Immature natural killer cell (primary cell): ENCODE measurements at regions not wholly inside any gene's neighbourhood (a gene's known extent, or its start where the extent isn't known, plus 50 kb on each side); places are given as distances from the start of the nearest gene placed in this dataset.
"Not testable (repeated sequence)": the region's sequence is repeated elsewhere in the genome, so short reads cannot be mapped to it uniquely, and the experiment has no call there.

ENCODE experiments used
- DNase-seq, 3 donors: peaks; one replicate each; pipeline ENCODE4 v3.0.0; 2022; ENCODE audit warnings: mixed read lengths in 1 of 3
- H3K27ac Mint-ChIP-seq, 6 donors: one replicate each; pipeline ENCODE4 v1.8.0; 2020; ENCODE audit warnings: mixed read lengths in 6 of 6, mild to moderate bottlenecking in 5 of 6, inconsistent platforms in 4 of 6, moderate library complexity in 3 of 6
- H3K27me3 Mint-ChIP-seq, 3 donors: one replicate each; pipeline ENCODE4 v1.8.0; 2020 to 2021; ENCODE audit warnings: low read depth in 3 of 3, mild to moderate bottlenecking in 3 of 3, mixed read lengths in 3 of 3, moderate library complexity in 3 of 3, inconsistent platforms in 1 of 3
- H3K36me3 Mint-ChIP-seq, 3 donors: one replicate each; pipeline ENCODE4 v1.8.0; 2020; ENCODE audit warnings: mixed read lengths in 3 of 3, inconsistent platforms in 2 of 3, mild to moderate bottlenecking in 2 of 3
- H3K4me1 Mint-ChIP-seq, 2 donors: one replicate each; pipeline ENCODE4 v1.8.0; 2020; ENCODE audit warnings: inconsistent platforms in 2 of 2, mild to moderate bottlenecking in 2 of 2, mixed read lengths in 2 of 2, moderate library complexity in 1 of 2
- H3K4me3 Mint-ChIP-seq, 5 donors: one replicate each; pipeline ENCODE4 v1.8.0; 2020; ENCODE audit warnings: mild to moderate bottlenecking in 5 of 5, mixed read lengths in 5 of 5, inconsistent platforms in 3 of 5, moderate library complexity in 3 of 5
- H3K9me3 Mint-ChIP-seq, 6 donors: one replicate each; pipeline ENCODE4 v1.8.0; 2020; ENCODE audit warnings: mild to moderate bottlenecking in 6 of 6, mixed read lengths in 6 of 6, inconsistent platforms in 4 of 6, moderate library complexity in 3 of 6

DNA sequence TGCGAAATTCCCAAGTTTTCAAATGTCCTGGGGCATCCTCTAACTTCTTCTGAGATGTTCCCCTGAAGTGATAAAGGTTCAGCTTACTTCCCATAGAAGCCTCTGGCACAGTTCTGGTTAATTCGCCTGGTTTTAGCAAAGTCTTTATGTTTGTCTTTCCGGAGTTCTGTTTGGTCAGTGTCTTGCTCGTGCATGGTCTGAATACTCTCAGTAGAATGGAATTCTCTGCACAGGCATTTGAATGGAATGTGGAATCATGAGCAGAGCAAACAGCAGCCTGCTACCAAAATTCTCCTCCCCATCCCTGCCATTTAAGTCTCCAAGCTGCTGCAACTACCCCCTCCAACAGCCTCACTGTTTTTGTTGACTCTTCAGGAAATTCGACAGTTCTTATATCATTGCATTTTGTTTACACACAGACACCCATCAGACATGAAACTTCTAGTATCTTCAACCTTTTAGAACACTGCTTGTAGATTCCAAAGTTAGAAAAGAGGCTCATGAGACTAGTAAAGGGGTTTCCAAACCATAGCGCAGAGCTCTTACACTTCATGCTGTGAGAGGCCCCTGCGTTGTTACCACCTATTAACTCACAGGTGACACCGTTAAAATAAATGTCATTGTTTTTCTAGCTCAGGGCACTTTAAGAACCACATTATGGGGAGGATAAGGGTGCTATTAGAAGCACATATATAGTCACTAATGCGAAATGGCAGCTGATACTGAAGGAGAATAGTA, 129.7 kb downstream of the PLCE1 start:
- Mint-ChIP-seq H3K36me3 (no peaks in the 10 kb centered on the region), H3K4me3 (no peak overlapping the region), H3K27ac (no peak overlapping the region), H3K4me1 (no peaks in the 10 kb centered on the region), H3K9me3 (peaks cover 0 to 6% (median under 1%) of the 10 kb centered on the region in 6 donors), H3K27me3 (no peaks in the 10 kb centered on the region)
- no peak for DNase-seq

GRCh38 chr10:94124147-94124546, 130.4 kb downstream of the PLCE1 start:
- H3K27me3 Mint-ChIP-seq, H3K9me3 Mint-ChIP-seq, H3K4me1 Mint-ChIP-seq, H3K27ac Mint-ChIP-seq, H3K4me3 Mint-ChIP-seq, H3K36me3 Mint-ChIP-seq, DNase-seq: not testable (repeated sequence)

DNA sequence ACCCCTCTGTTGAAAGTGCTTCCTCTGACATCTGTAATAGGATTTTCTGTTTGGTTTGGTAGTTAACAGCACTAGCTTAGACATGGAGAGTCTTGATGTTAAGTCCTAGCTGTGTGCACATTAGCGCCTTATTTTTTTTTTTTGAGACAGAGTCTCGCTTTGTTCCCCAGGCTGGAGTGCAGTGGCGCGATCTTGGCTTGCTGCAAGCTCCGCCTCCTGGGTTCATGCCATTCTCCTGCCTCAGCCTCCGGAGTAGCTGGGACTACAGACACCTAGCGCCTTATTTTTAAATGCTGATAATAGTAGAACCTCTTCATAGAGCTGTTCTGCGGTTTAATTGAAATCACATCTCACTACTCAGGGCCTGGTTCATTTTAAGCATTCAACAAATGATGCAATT, 131.5 kb downstream of the PLCE1 start:
- not testable (repeated sequence) for H3K9me3 Mint-ChIP-seq, H3K4me1 Mint-ChIP-seq, H3K36me3 Mint-ChIP-seq, H3K4me3 Mint-ChIP-seq, H3K27ac Mint-ChIP-seq, H3K27me3 Mint-ChIP-seq, DNase-seq

DNA sequence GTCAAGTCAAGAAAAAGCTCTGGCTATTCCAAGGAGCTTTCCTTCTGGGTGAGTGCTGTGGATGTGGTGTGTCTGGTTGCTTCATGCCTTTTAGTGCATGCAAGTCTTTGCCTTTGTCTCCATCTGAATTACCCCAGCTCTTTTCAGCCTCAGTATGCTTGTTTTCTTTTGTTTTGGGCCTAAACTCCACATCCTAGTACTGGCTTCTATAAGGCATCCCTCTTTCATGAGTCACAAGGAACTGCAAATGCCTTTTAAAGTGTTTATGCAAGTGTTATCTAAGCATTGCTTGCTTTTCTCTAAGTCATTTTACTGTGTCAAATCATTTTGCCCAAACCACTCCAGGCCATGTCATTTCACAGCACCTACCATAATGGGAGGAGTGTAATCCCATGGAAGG, 132.1 kb downstream of the PLCE1 start:
- no peak overlapping the region for H3K4me3 Mint-ChIP-seq
- peaks cover 0 to 8% (median 0%) of the 10 kb centered on the region in 3 donors for H3K27me3 Mint-ChIP-seq
- no peaks in the 10 kb centered on the region for H3K36me3 Mint-ChIP-seq
- no peaks in the 10 kb centered on the region for H3K4me1 Mint-ChIP-seq
- no peak for DNase-seq
- peaks cover 0 to 5% (median 0%) of the 10 kb centered on the region in 6 donors for H3K9me3 Mint-ChIP-seq
- no peak overlapping the region for H3K27ac Mint-ChIP-seq

DNA sequence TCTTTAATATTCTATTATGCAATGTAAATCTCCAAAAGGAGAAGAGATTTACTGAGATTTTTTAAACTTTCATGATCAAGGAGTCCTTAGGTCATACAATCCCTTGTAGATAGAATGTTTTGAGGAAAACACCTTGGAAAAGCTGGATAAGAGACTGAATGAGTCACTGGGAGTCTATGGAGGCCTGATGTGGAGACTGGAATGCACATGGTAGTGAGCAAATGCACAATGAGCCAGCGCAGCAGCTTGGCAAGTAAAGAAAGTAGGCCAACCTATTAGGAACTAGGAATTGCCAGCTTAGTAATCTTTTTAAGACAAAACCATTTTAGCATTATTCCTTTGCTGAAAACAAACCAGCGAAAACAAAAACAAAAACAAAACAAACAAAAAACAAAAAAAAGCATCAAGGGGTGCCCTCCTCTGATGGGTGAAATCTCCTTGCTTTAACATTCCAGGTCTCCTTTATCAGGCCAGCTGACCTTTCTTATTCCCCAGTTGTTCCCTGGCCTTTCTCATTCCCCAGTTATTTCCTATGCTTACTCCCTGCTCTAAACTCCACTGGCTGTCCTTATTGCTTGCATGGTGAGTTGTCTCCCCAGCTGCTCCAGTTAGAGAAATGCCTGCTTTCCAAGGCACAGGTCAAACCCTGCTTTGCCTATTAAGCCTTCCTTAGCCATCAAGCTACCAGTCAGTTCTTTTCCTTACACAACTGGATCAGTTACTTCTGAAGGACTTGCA, 135.8 kb downstream of the PLCE1 start:
- H3K27me3 Mint-ChIP-seq: peaks cover 0 to 11% (median 2%) of the 10 kb centered on the region in 3 donors
- H3K9me3 Mint-ChIP-seq: peaks cover 0 to 3% (median 0%) of the 10 kb centered on the region in 6 donors
- no peak for DNase-seq
- H3K27ac Mint-ChIP-seq: no peak overlapping the region
- H3K4me3 Mint-ChIP-seq: no peak overlapping the region
- H3K4me1 Mint-ChIP-seq: no peaks in the 10 kb centered on the region
- no peaks in the 10 kb centered on the region for H3K36me3 Mint-ChIP-seq

- Mint-ChIP-seq H3K27ac (no peak overlapping the region), H3K9me3 (peaks cover 0 to 3% (median 0%) of the 10 kb centered on the region in 6 donors), H3K27me3 (peaks cover 0 to 13% (median 2%) of the 10 kb centered on the region in 3 donors), H3K4me3 (no peak overlapping the region), H3K36me3 (no peaks in the 10 kb centered on the region), H3K4me1 (no peaks in the 10 kb centered on the region)
- no peak for DNase-seq
Observed at GRCh38 chr10:94131885-94132284, 138.2 kb downstream of the PLCE1 start.

GRCh38 chr10:94133239-94133638, 139.5 kb downstream of the PLCE1 start:
- H3K27ac Mint-ChIP-seq: no peak overlapping the region
- H3K4me3 Mint-ChIP-seq: no peak overlapping the region
- H3K4me1 Mint-ChIP-seq: no peaks in the 10 kb centered on the region
- H3K9me3 Mint-ChIP-seq: peaks cover 0 to 3% (median 0%) of the 10 kb centered on the region in 6 donors
- no peak for DNase-seq
- peaks cover 0 to 13% (median 2%) of the 10 kb centered on the region in 3 donors for H3K27me3 Mint-ChIP-seq
- no peaks in the 10 kb centered on the region for H3K36me3 Mint-ChIP-seq

DNA sequence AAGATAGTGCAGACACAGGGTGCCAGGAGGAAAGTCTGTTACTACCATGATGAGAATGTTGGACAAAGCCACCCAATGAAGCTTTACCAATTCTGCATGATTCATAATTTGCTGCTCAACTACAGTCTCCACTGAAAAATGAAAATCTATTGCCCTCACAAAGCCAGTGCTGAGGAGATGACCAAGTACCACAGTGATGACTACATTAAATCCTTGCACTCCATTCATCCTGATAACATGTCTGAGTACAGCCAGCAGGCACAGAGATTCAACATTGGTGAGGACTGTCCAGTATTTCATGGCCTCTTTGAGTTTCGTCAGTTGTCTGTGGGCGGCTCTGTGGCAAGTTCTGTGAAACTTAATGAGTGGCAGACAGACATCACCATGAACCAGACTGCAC, 144.0 kb downstream of the PLCE1 start:
- Mint-ChIP-seq H3K36me3 (no peaks in the 10 kb centered on the region), H3K4me1 (no peaks in the 10 kb centered on the region), H3K9me3 (peaks cover 0 to 4% (median 0%) of the 10 kb centered on the region in 6 donors), H3K27ac (no peak overlapping the region), H3K4me3 (no peak overlapping the region), H3K27me3 (peaks cover 0 to 2% (median 2%) of the 10 kb centered on the region in 3 donors)
- DNase-seq: no peak

DNA sequence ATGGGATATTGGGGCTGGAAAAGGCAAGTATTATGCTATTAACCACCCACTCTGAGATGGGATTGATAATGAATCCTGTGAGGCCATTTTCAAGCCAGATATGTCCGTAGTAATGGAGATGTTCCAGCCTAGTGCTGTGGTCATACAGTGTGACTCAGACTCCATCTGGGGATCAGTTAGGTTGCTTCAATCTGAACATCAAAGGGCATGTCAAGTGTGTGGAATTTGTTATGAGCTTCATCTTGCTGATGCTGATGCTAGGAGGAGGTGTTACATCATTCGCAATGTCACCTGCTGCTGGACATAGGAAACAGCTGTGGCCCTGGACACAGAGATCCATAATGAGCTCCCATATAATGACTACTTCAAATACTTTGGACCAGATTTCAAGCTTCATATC, 144.7 kb downstream of the PLCE1 start:
- H3K27me3 Mint-ChIP-seq: peaks cover 0 to 2% (median 2%) of the 10 kb centered on the region in 3 donors
- H3K4me1 Mint-ChIP-seq: no peaks in the 10 kb centered on the region
- DNase-seq: no peak
- peaks cover 0 to 4% (median 0%) of the 10 kb centered on the region in 6 donors for H3K9me3 Mint-ChIP-seq
- H3K4me3 Mint-ChIP-seq: no peak overlapping the region
- H3K27ac Mint-ChIP-seq: no peak overlapping the region
- no peaks in the 10 kb centered on the region for H3K36me3 Mint-ChIP-seq

GRCh38 chr10:94143261-94143660, 149.5 kb downstream of the PLCE1 start:
- peaks cover 0 to 4% (median 0%) of the 10 kb centered on the region in 6 donors for H3K9me3 Mint-ChIP-seq
- H3K4me3 Mint-ChIP-seq: no peak overlapping the region
- H3K36me3 Mint-ChIP-seq: no peaks in the 10 kb centered on the region
- H3K4me1 Mint-ChIP-seq: no peaks in the 10 kb centered on the region
- peaks cover 0 to 3% (median 2%) of the 10 kb centered on the region in 3 donors for H3K27me3 Mint-ChIP-seq
- no peak overlapping the region for H3K27ac Mint-ChIP-seq
- DNase-seq: no peak

DNA sequence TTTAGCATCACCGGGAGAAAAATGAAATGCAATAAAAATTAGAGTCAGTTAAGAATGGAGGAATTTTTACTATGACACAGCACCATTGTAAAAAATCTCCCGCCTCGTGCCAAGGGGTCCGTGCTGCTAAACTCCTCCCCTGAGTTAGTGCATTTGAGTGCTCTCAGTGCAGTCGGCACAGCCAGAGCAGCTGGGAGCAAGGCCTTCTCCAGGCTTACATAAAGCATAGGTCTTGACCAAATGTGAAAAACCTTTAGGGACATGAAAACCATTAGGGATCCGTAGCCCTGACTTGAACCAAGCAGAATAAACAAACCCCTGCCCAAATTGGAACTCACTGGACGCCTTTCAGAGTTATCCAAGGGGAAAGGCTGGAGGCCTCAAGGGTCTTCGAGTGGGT, 152.6 kb downstream of the PLCE1 start:
- no peak overlapping the region for H3K4me3 Mint-ChIP-seq
- peaks cover 0 to 6% (median 0%) of the 10 kb centered on the region in 6 donors for H3K9me3 Mint-ChIP-seq
- no peak for DNase-seq
- no peak overlapping the region for H3K27ac Mint-ChIP-seq
- no peaks in the 10 kb centered on the region for H3K36me3 Mint-ChIP-seq
- no peaks in the 10 kb centered on the region for H3K4me1 Mint-ChIP-seq
- peaks cover 2 to 3% (median 2%) of the 10 kb centered on the region in 3 donors for H3K27me3 Mint-ChIP-seq

DNA sequence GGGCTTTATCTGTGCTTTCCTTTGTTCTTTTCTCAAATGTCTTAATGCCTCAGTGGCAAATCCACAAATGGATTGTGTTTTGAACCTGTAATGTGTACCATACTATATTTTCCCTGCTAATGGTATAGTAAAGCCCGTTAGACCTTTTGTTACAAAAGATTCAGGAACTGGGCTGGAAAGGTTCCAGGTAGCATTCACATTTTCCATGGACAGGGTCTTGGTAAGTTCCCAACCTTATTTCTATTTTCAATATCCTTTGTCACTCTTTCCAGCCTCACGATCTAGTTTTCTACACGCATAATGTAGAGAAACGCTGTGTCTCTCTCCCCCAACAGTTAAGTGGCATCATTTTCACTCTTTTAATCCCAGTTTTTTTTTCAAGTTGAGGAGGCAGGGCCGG, 153.0 kb downstream of the PLCE1 start:
- no peaks in the 10 kb centered on the region for H3K4me1 Mint-ChIP-seq
- H3K4me3 Mint-ChIP-seq: no peak overlapping the region
- H3K27ac Mint-ChIP-seq: no peak overlapping the region
- H3K9me3 Mint-ChIP-seq: peaks cover 0 to 6% (median 0%) of the 10 kb centered on the region in 6 donors
- no peaks in the 10 kb centered on the region for H3K36me3 Mint-ChIP-seq
- no peak for DNase-seq
- peaks cover 2 to 3% (median 2%) of the 10 kb centered on the region in 3 donors for H3K27me3 Mint-ChIP-seq

DNA sequence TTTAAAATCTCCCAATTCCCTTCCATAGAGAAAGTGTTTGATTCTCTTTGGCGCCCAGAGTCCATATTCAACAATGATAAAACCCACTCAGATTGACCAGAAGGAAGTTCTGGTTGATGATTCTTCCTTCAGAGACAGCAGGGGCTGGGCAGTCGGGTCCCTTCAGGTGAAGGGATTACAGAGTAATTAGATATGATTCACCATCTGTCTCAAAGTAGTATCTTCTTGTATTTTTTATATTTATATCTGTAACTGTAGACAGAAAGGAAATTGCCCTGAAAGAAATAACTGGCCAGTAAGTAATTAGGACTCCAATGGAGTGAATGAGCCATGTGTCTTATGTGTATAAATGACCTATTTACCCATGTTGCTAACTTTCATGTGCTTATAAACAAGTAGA, 156.0 kb downstream of the PLCE1 start:
- H3K27ac Mint-ChIP-seq: no peak overlapping the region
- peaks cover 0 to 2% (median 2%) of the 10 kb centered on the region in 3 donors for H3K27me3 Mint-ChIP-seq
- H3K4me1 Mint-ChIP-seq: no peaks in the 10 kb centered on the region
- DNase-seq: no peak
- H3K36me3 Mint-ChIP-seq: no peaks in the 10 kb centered on the region
- peaks cover 0 to 10% (median 0%) of the 10 kb centered on the region in 6 donors for H3K9me3 Mint-ChIP-seq
- no peak overlapping the region for H3K4me3 Mint-ChIP-seq

- Mint-ChIP-seq H3K4me1 (no peaks in the 10 kb centered on the region), H3K36me3 (no peaks in the 10 kb centered on the region), H3K4me3 (no peak overlapping the region), H3K27me3 (peaks cover 0 to 2% (median 2%) of the 10 kb centered on the region in 3 donors), H3K27ac (no peak overlapping the region), H3K9me3 (peaks cover 0 to 10% (median 0%) of the 10 kb centered on the region in 6 donors)
- DNase-seq: no peak
Observed at GRCh38 chr10:94150541-94151184, 156.9 kb downstream of the PLCE1 start.
